Activated CD8-positive, alpha-beta T cell treated with anti-CD3 and anti-CD28 coated beads for 36 hours (primary cell): ENCODE measurements at regions not wholly inside any gene's neighbourhood (a gene's known extent, or its start where the extent isn't known, plus 50 kb on each side); places are given as distances from the start of the nearest gene placed in this dataset.

Source experiments
- ATAC-seq: fragments of 200-7000 bp; cut with Tn5 transposase; one replicate; pipeline ENCODE4 v1.10.0; 2021; ENCODE audit warnings: mild to moderate bottlenecking, moderate library complexity
- CTCF ChIA-PET: fragments of 350-600 bp; sonication (Branson Sonifier 250); formaldehyde crosslinking; loops from one replicate; lab custom pipeline; 2021; ENCODE audit warnings: antibody characterized with exemption; lab: Charles Lee
- POLR2A ChIA-PET: fragments of 350-600 bp; sonication (Branson Sonifier 250); formaldehyde crosslinking; loops from one replicate; lab custom pipeline; 2021; ENCODE audit warnings: antibody characterized with exemption; lab: Charles Lee
- DNase-seq: peaks from one replicate; pipeline ENCODE4 v3.0.0-alpha.2; 2020
- H3K27ac Mint-ChIP-seq: one replicate; pipeline ENCODE4 v1.8.0; 2021; ENCODE audit warnings: mild to moderate bottlenecking, mixed read lengths
- H3K27me3 Mint-ChIP-seq: one replicate; pipeline ENCODE4 v1.8.0; 2021; ENCODE audit warnings: mixed read lengths
- H3K36me3 Mint-ChIP-seq: one replicate; pipeline ENCODE4 v1.8.0; 2021; ENCODE audit warnings: low read depth, mixed read lengths
- H3K4me1 Mint-ChIP-seq: one replicate; pipeline ENCODE4 v1.8.0; 2021; ENCODE audit warnings: low read depth, mixed read lengths
- H3K4me3 Mint-ChIP-seq: one replicate; pipeline ENCODE4 v1.8.0; 2021; ENCODE audit warnings: mild to moderate bottlenecking, moderate library complexity, mixed read lengths
- H3K9me3 Mint-ChIP-seq: one replicate; pipeline ENCODE4 v1.8.0; 2021; ENCODE audit warnings: mixed read lengths
- CTCF ChIP-seq: fragments of 200-600 bp; IDR thresholded peaks from one replicate; pipeline ENCODE4 v1.8.0; 2022; ENCODE audit warnings: antibody characterized with exemption, mild to moderate bottlenecking
- intact Hi-C: fragments of 100-400 bp; cut with micrococcal nuclease; formaldehyde crosslinking; loops from one replicate; pipeline ENCODE4 v1.10.0; 2022

GRCh38 chr4:187432310-187432709 lies 563.3 kb upstream of the ZFP42 start:
- ChIA-PET POLR2A (no interaction called here), CTCF (no interaction called here)
- no peak overlapping the region for H3K27ac Mint-ChIP-seq
- no peak for DNase-seq
- no peaks in the 10 kb centered on the region for H3K4me1 Mint-ChIP-seq
- H3K36me3 Mint-ChIP-seq: no peaks in the 10 kb centered on the region
- intact Hi-C loops: no loop called here
- no peaks in the 10 kb centered on the region for H3K27me3 Mint-ChIP-seq
- no peak for ATAC-seq
- peaks cover 13% of the 10 kb centered on the region for H3K9me3 Mint-ChIP-seq
- H3K4me3 Mint-ChIP-seq: no peak overlapping the region
- TF ChIP-seq CTCF: no peak

- ChIA-PET CTCF (no interaction called here), POLR2A (no interaction called here)
- no peak for TF ChIP-seq CTCF
- Mint-ChIP-seq H3K27me3 (no peaks in the 10 kb centered on the region), H3K9me3 (peaks cover 13% of the 10 kb centered on the region), H3K4me1 (no peaks in the 10 kb centered on the region), H3K36me3 (no peaks in the 10 kb centered on the region), H3K4me3 (no peak overlapping the region), H3K27ac (no peak overlapping the region)
- DNase-seq: no peak
- ATAC-seq: no peak
- intact Hi-C loops: no loop called here
These were observed 562.4 kb upstream of the ZFP42 start for GRCh38 chr4:187433141-187433540.

GRCh38 chr4:187436251-187436650 lies 559.3 kb upstream of the ZFP42 start:
- no peak for TF ChIP-seq CTCF
- ATAC-seq: no peak
- CTCF ChIA-PET: no interaction called here

GRCh38 chr4:187444061-187444460 lies 551.5 kb upstream of the ZFP42 start:
- ChIA-PET CTCF (no interaction called here), POLR2A (no interaction called here)
- TF ChIP-seq CTCF: no peak
- DNase-seq (no peak), ATAC-seq (no peak)
- intact Hi-C loops: no loop called here
- Mint-ChIP-seq H3K9me3 (peaks cover 14% of the 10 kb centered on the region), H3K27ac (no peak overlapping the region), H3K27me3 (no peaks in the 10 kb centered on the region), H3K4me3 (no peak overlapping the region), H3K36me3 (no peaks in the 10 kb centered on the region), H3K4me1 (no peaks in the 10 kb centered on the region)

More at GRCh38 chr4:187436251-187436650, 559.3 kb upstream of the ZFP42 start:
- Mint-ChIP-seq H3K9me3 (peaks cover 8% of the 10 kb centered on the region), H3K4me3 (no peak overlapping the region), H3K4me1 (no peaks in the 10 kb centered on the region), H3K36me3 (no peaks in the 10 kb centered on the region), H3K27ac (no peak overlapping the region), H3K27me3 (no peaks in the 10 kb centered on the region)
- DNase-seq: no peak
- intact Hi-C loops: no loop called here
- POLR2A ChIA-PET: no interaction called here

GRCh38 chr4:187449702-187450101 lies 545.9 kb upstream of the ZFP42 start:
- TF ChIP-seq CTCF: no peak
- Mint-ChIP-seq H3K4me1 (no peaks in the 10 kb centered on the region), H3K27me3 (no peaks in the 10 kb centered on the region), H3K4me3 (no peak overlapping the region), H3K9me3 (peaks cover 8% of the 10 kb centered on the region), H3K36me3 (no peaks in the 10 kb centered on the region), H3K27ac (no peak overlapping the region)
- ATAC-seq (no peak), DNase-seq (no peak)
- CTCF ChIA-PET: no interaction called here
- intact Hi-C loops: no loop called here
- POLR2A ChIA-PET: no interaction called here
